ENCODE measurements at regions not wholly inside any gene's neighbourhood (a gene's known extent, or its start where the extent isn't known, plus 50 kb on each side); places are given as distances from the start of the nearest gene placed in this dataset.

- TF ChIP-seq CTCF (IDR thresholded peaks at IDR 0.05; ENCODE audit: low read depth, low read length, missing input control) (no peak), ZBTB33 (IDR thresholded peaks at IDR 0.05) (no peak), EGR1 (IDR thresholded peaks at IDR 0.05; ENCODE audit: low read depth in 2 of 2) (no peak), HNF4A (conservative IDR thresholded peaks at IDR 0.05) (no peak)
These were observed 216.1 kb downstream of the MTHFS start for GRCh38 chr15:79680720-79681119.

All from liver (tissue), 3 donors.